ENCODE measurements at regions not wholly inside any gene's neighbourhood (a gene's known extent, or its start where the extent isn't known, plus 50 kb on each side); places are given as distances from the start of the nearest gene placed in this dataset.
"Not testable (repeated sequence)": the region's sequence is repeated elsewhere in the genome, so short reads cannot be mapped to it uniquely, and the experiment has no call there.

GRCh38 chr1:119253366-119253765 is 112.9 kb upstream of the WARS2 start:
- DNase-seq (ENCODE audit: low read depth in 3 of 3): no peak

DNA sequence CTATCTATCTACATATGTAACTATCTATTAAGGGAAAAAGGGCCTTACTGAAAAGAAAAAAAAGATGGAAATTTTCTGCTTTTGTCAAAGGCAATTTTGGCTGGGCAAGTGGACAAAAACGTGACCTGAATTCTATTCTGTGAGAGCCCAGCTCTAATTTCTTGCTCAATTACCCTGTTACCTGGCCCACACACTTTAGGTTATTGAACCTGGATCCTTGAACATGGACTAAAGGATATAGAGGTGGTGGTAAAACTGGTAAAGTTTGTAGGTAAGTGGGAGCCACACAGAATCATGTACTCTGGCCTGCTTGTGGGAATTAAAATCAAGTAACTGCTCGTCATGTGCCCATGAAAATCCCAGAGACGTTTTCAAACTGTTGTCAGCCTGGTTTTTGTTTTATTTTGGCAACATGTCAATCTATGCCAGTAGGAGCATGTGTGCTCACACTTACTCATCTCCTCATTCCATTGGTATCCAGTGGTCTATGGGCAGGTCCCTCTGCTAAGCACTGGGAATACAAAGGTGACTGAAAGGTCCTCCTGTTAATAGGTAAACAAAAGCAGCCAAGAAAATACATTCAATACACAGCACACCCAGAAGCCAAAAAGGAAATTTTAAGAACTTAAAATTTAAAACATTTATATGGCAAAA is 113.7 kb upstream of the WARS2 start:
- no peak for DNase-seq (ENCODE audit: low read depth in 3 of 3)

- DNase-seq (ENCODE audit: low read depth in 3 of 3): not testable (repeated sequence)
Observed at GRCh38 chr1:119256089-119256488, 112.5 kb upstream of the HAO2 start.

GRCh38 chr1:119260506-119260905 is 108.1 kb upstream of the HAO2 start:
- DNase-seq (ENCODE audit: low read depth in 3 of 3): no peak

- DNase-seq (ENCODE audit: low read depth in 3 of 3): no peak
Observed at GRCh38 chr1:119266386-119266785, 102.2 kb upstream of the HAO2 start.

DNA sequence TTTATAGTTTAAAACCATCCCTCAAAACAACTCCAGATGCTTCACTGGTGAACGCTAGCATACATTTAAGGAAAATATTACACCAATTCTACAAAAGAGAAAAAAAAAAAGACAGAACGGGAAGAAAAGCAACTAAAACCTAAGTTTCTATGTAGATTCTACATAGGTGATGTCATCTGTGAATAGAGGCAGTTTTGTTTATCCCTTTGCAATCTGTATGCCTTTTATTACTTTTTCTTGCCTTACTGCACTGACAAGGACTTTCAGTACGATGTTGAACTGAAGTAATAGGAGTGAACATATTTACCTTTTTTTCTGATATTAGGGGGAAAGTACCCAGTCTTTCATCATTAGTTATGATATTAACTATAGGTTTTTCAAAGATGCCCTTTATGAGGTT is 101.7 kb upstream of the HAO2 start:
- DNase-seq (ENCODE audit: low read depth in 3 of 3): no peak

DNA sequence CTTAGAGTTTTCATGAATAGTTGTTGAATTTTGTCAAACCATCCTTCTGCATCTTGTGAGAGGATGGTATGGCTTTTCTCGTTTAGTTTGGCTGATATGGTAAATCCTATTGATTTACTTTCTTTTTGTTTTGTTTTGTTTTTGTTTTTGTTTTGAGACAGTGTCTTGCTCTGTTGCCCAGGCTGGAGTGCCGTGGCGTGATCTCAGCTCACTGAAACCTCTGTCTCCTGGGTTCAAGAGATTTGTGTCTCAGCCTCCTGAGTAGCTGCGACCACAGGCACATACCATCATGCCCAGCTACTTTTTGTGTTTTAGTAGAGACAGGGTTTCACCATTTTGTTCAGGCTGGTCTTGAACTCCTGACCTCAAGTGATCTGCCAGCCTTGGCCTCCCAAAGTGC is 101.3 kb upstream of the HAO2 start:
- DNase-seq (ENCODE audit: low read depth in 3 of 3): not testable (repeated sequence)

GRCh38 chr1:119268879-119269278 is 99.7 kb upstream of the HAO2 start:
- DNase-seq (ENCODE audit: low read depth in 3 of 3): no peak

- peak in 2 of 3 experiments; percentile 8 to 16 for DNase-seq (ENCODE audit: low read depth in 3 of 3)
Observed at GRCh38 chr1:119275145-119276134, 93.1 kb upstream of the HAO2 start.

- no peak for DNase-seq (ENCODE audit: low read depth in 3 of 3)
Observed at GRCh38 chr1:119276558-119276957, 92.0 kb upstream of the HAO2 start.

DNA sequence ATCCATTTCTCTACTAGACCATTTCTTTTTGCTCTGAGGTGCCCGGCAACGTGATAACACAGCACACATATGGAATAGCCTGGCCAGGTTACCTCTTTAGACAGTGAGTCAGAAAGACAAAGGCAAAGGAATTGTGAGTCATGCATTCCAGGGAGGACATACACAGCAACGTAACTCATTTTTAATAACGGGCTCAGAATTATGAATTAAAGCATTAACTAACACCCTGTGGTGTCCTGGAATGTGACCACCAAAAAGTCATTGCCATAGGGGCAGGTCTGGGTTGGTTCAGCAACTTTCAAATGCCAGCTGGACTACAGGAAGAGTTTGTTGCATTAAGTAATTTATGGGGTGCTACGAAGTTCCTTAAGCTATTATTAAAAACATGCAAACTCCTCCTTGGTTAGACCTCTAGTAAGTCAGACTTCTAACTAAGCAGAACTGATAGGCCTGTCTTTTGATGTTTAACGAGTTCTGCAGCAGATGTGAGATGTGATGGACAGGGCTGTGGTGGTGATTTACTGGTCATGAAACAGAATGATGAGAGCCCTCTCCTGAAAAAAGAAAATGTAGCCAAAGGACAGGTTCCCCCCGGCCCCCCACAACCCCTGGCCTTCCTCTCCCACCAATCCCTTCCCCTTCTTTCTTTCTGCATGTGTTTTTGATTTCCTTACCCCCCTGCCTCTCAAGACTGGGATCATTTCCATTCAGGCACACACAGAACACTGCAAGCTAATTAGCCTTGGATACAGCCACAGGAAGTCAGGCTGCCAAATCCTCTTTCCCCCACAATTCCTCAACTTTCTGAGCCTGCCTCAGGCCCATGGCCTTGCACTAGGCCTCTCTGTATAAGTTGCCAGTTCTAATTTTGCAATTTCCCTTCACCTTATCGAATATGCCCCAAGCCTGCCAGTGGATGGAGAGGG is 88.9 kb upstream of the HAO2 start:
- DNase-seq (ENCODE audit: low read depth in 3 of 3): no peak

- no peak for DNase-seq (ENCODE audit: low read depth in 3 of 3)
Observed at GRCh38 chr1:119285482-119285881, 83.1 kb upstream of the HAO2 start.

- peak in 2 of 3 experiments; percentile 1 to 10 for DNase-seq (ENCODE audit: low read depth in 3 of 3)
Observed at GRCh38 chr1:119286587-119287181, 81.9 kb upstream of the HAO2 start.

DNA sequence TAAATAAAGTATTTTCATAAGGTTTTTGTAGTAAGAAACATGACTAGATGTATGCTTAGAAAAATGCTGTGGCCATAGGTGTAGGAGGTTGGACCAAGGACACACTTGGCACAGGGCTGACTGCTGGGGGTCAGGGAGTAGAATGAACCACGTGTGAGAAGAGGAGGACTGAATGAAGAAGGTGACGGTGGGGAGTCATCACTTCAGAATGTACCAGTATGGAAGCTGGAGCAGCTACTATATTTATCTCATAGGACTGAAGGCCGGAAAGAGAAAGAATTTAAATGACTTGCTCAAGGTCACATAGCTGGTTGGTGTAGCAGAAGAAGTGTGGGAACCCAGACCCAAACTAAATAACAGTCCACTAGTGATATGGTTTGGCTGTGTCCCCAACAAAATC is 79.8 kb upstream of the HAO2 start:
- DNase-seq (ENCODE audit: low read depth in 3 of 3): no peak

DNA sequence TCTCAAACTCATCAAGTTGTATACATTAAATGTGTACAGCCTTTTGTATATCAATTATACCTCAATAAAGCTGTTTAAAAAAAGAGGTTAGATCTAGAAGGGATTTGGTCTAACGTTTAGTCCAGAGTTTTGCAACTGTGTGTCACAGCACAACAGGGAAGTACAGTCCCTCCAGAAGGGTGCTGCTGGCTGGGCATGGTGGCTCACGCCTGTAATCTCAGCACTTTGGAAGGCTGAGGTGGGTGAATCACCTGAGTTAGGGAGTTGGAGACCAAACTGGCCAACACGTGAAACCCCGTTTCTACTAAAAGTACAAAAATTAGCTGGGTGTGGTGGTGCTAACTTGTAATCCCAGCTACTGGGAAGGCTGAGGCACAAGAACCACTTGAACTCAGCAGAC is 78.3 kb upstream of the HAO2 start:
- DNase-seq (ENCODE audit: low read depth in 3 of 3): no peak

DNA sequence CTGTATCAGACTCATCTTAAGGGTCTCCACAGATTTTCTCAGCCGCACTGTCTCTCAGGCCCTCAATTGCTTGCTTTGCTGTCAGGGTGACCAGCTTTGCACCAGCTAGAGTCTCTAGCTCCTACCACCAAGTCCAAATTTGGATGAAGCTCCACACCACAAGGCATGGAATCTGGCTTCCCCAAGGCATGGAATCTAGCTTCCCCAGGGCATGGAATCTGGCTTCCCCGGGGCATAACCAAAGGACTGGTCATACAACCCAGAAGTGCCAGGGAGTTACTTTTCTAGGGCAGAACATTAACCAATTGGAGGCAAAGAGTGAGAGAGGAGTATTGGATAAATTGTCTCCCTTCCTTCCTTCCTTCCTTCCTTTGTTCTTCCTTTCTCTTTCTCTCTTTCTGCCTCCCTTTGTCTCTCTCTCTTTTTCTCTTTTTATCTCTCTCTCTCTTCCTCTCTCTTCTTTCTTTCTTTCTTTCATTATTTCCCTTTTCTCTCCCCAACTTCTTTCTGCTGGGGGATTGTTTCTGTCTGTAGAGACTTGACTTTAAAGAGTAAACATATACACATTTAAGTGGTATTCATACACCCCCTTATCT is 76.9 kb upstream of the HAO2 start:
- DNase-seq (ENCODE audit: low read depth in 3 of 3): no peak

DNA sequence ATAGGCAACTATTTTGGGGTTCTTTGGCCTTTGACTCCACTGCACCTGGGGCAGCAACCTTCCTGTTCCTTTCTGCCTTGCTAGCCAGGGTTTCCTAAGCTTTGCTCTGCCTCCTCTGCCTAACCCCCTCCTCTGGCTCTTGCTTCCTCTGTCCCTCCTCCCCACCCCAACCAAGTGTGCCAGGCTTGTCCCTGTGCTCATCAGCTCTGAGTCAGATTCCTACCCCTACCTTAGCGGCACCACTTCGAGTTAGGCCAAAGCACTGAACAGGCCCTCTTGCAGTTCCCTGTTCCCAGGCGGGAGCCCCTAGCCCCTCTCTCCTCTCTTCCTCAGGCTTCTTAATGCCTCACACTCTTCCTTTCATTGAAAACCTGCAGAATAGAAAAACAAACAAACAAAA is 74.8 kb upstream of the HAO2 start:
- no peak for DNase-seq (ENCODE audit: low read depth in 3 of 3)

DNA sequence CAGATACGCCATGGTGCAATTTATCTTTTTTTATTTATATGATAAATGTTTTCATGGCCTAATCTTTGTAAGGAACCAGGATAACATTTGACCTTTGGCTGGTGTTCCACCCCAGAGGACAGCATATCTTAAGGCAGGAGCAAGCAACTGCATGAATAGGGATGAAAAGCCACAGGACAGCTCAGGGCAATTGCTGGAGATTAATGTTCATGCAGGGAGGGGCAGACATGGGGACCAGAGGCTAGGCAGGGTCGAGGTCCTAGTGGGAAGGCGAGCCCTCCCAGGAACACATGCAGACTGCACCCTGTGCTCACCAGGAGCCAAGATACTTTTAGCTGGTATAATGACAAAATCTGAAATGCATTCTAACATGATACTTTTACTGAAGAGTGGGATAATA is 74.4 kb upstream of the HAO2 start:
- no peak for DNase-seq (ENCODE audit: low read depth in 3 of 3)

- DNase-seq (ENCODE audit: low read depth in 3 of 3): no peak
Observed at GRCh38 chr1:119294722-119295121, 73.9 kb upstream of the HAO2 start.

DNA sequence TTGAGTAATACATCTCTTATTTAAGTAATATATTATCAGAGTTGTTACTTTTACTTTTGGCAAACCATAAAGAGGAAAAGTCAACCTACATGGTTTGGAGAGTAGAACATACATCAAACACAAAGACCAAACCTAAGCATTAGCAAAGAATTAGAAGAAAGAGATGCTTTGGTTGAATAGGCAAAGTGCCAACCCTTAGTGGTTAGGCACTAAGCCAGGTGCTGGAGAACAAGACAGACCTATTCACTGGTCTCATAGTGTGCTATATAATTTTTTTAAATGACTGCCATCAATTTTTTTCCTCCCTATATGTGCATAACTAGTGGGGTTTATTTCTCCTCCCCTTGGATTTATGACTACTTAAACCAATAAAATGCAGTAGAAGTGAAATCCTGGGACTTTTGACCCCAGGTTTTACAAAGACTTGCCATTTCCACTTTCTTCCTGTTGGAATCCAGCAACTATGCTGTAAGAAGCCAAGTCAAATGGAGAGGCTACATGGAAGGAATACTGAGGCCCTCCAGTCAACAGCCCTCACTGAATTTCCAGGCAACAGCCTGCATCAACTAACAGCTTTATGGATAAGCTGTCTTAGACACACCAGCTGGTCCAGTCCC is 69.8 kb upstream of the HAO2 start:
- no peak for DNase-seq (ENCODE audit: low read depth in 3 of 3)

DNA sequence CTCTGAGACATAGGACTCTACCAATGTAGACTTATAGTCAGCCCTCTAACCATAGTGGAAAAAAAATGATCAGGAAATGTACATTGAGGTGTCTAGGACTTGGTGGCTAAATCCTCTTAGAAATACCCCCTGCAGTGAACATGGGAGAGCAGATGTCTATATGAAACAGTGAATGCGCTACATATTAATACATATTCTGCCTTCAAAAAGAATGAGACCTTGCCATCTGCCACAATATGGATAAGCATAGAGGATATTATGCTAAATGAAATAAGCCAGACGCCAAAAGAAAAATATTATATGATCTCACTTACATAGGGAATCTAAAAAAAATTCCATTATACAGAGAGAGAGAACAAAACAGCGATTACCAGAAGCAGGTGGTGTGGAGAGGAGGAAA is 66.6 kb upstream of the HAO2 start:
- DNase-seq (ENCODE audit: low read depth in 3 of 3): no peak
